ENCODE measurements at regions not wholly inside any gene's neighbourhood (a gene's known extent, or its start where the extent isn't known, plus 50 kb on each side); places are given as distances from the start of the nearest gene placed in this dataset.
"Not testable (repeated sequence)": the region's sequence is repeated elsewhere in the genome, so short reads cannot be mapped to it uniquely, and the experiment has no call there.

DNA sequence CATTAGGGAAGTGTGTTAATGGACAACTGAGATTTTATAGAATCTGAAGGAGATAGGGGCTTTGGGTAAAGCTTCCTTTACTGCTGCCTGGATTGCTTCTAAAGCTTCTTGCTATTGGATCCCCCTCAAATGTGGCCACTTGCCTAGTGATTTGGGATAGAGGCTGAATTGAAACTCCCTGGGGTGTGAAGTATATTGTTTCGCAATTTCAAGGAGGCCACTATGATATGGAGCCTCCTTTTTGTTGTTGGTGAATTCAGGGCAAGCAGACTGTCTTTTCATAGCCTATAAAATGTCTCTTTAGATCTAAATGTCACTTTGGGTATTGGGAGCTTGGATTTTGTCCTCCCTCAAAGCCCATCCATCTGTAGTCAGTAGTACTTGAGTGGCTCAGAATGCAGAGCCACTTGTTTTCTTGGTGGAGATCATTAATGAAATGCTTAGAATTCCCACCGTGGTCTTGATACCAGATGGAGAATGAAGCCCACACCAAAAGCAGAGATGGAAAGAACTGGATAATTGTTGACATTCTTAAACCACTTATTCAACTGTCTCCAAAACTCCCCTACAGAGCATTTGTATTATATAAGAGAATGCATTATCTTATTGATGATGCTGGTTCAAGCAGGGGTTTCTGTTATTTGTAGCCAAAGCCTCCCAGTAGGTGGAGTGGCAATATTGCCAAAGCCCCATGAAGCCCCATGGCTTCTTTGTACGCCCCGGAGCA lies 144.3 kb upstream of the KCNE2 start:
- no peak for DNase-seq (ENCODE audit: low read depth in 1 of 2, low spot score in 1 of 2)

GRCh38 chr21:34220556-34221195 lies 143.1 kb upstream of the KCNE2 start:
- DNase-seq (ENCODE audit: low read depth in 1 of 2, low spot score in 1 of 2): no peak

GRCh38 chr21:34221331-34222030 lies 142.3 kb upstream of the KCNE2 start:
- no peak for DNase-seq (ENCODE audit: low read depth in 1 of 2, low spot score in 1 of 2)

- DNase-seq (ENCODE audit: low read depth in 1 of 2, low spot score in 1 of 2): no peak
These were observed 141.8 kb upstream of the KCNE2 start for GRCh38 chr21:34222031-34222335.

DNA sequence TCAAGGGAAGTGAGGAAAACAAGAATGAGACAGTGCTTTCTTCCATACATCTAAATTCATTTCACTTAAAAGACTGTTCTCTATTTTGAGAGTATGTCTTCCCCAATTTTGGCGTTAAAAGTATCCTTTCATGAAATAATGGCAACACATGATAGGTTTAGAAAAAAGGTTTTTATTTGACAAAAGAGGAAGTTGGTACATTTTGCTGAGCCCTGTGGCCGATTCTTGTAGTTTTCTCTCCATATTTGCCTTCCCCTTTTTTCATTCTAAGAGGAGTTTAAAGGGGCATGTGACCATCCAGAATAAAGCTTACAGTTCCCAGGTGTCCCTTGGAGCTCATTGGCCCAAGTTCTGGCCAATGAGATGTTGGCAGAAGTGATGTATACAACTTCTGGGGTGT lies 140.4 kb upstream of the KCNE2 start:
- no peak for DNase-seq (ENCODE audit: low read depth in 1 of 2, low spot score in 1 of 2)

DNA sequence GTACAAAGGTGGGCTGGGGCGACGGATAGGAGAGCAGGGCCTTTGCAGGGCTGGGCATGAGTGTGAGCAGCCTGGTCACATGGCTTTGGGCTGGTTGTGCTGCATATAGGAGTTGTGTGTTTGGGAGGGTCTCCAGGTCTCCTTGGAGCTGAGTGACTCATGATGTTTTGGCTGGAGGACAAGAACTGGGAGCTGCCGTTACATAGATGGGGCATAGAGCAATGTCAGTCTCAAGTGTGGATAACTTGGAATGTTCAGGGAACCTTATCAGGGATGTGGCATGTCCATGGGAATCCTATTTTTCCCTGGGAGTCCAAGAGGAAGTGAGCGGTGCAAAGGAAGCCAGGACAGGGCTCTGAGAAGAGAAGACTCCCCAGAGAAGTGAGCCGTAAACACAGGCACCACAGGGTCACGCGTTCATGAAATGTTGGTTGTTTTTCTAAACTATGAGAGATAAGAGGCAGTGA lies 136.4 kb upstream of the KCNE2 start:
- no peak for DNase-seq (ENCODE audit: low read depth in 1 of 2, low spot score in 1 of 2)

GRCh38 chr21:34228792-34229191 lies 135.0 kb upstream of the KCNE2 start:
- DNase-seq (ENCODE audit: low read depth in 1 of 2, low spot score in 1 of 2): no peak

- DNase-seq (ENCODE audit: low read depth in 1 of 2, low spot score in 1 of 2): no peak
These were observed 134.5 kb upstream of the KCNE2 start for GRCh38 chr21:34229353-34229752.

- not testable (repeated sequence) for DNase-seq (ENCODE audit: low read depth in 1 of 2, low spot score in 1 of 2)
These were observed 130.1 kb upstream of the KCNE2 start for GRCh38 chr21:34233741-34234140.

GRCh38 chr21:34235514-34235913 lies 128.3 kb upstream of the KCNE2 start:
- DNase-seq (ENCODE audit: low read depth in 1 of 2, low spot score in 1 of 2): no peak

DNA sequence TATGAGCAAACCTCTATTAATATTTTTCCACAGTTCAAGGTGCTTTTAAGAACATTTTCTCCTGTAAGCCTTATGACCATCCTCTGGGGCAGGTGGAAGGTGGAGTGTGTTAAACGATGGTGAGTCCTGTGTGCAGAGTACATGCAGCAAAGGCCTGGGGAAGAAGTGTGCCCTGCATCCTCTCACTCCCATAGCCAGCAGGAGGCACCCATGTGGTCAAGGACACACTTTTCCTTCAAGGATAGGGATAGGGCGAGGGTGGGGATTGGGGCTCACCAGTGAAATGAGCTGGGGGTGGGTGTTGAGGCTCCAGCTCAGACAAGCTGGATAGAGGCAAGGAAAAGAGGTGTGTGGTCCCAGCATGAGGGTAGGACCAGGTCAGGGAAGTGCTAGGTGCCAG lies 120.8 kb upstream of the KCNE2 start:
- DNase-seq (ENCODE audit: low read depth in 1 of 2, low spot score in 1 of 2): no peak

DNA sequence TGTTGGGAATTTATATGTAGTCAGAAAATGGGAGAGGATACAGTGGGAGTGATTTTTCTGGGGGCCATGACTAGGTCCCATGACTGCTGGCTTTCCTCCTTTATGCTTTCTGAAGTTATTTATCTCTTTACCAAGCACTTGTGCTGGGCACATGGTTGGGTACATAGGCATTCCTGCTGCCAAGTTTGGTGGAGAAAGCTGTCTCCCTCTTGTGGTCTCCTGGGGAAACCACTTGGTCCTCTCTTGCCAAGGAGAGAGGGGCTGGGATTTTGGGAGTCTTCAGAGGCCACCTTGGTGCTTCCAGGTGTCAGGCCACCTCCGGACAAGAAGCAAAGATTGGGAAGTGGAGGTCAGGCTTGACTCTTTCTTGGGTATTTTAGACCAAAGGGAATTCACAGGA lies 120.2 kb upstream of the KCNE2 start:
- DNase-seq (ENCODE audit: low read depth in 1 of 2, low spot score in 1 of 2): peak in 1 of 2 donors; percentile 16

- DNase-seq (ENCODE audit: low read depth in 1 of 2, low spot score in 1 of 2): no peak
These were observed 111.1 kb upstream of the KCNE2 start for GRCh38 chr21:34252751-34253150.

DNA sequence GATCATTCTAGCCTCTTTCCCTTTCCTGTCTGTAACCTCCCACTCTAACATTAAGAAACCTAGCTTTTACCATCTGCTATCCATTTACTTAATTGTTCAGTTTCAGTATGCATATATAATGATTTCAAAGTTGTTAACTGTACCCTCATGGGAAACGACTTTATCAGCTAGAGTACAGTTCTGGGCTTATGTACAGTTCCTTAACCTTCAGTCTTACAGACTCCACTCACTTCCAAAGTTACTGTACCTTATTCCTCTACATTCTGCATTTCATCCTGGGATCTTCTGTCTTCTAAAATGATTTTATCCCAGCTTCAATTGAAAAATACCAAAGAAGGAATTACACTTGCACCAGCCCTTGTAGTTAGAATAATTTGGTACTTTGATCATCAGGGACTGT lies 108.7 kb upstream of the KCNE2 start:
- no peak for DNase-seq (ENCODE audit: low read depth in 1 of 2, low spot score in 1 of 2)

GRCh38 chr21:34260277-34261008 lies 103.4 kb upstream of the KCNE2 start:
- DNase-seq (ENCODE audit: low read depth in 1 of 2, low spot score in 1 of 2): no peak

DNA sequence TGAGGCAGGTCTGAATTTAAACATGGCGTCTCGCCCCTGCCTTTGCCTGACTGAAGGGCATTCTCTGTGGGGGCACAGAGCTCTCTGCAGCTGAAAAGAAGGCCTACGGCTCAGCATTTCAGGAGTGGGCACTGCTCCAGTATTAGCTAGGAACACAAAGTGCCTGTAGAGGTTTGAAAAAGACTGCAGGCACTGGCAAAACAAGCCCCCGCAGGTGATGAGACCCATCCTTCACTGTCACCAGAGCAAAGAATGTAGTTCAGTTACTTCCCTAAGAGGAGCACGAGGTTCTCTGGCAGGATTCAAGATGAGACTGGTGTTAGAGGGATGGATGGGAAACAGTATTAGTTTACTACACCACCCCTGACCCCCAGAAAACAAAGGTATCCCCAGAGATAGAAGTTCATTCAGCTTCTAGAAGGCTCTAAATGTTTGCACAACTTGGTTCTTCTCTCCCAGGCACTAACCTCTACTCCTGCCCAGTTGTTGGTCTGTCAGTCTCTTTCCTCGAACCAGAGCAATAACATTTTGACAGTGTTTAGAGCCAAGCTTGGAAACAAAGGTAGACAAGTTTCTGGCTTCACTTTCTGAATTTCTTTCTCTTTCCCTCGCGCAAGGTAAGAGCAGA lies 101.9 kb upstream of the KCNE2 start:
- no peak for DNase-seq (ENCODE audit: low read depth in 1 of 2, low spot score in 1 of 2)

DNA sequence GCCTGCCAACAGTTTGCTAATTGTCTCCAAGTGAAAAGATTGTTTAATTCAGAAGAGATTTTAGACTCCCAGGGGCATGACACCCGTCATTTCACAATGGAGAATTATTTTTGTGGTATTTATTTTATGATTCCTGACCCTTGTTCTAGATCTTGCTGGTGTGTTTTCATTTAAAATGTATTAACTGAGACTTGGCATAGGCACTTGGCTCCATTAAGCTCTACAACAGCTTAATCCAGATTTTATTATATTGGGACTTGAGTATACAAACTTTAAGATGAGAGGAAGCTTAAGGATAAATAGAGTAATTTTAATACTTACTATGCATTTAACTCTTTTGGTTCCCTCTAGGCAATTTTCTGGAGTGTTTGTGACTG lies 101.3 kb upstream of the KCNE2 start:
- no peak for DNase-seq (ENCODE audit: low read depth in 1 of 2, low spot score in 1 of 2)

DNA sequence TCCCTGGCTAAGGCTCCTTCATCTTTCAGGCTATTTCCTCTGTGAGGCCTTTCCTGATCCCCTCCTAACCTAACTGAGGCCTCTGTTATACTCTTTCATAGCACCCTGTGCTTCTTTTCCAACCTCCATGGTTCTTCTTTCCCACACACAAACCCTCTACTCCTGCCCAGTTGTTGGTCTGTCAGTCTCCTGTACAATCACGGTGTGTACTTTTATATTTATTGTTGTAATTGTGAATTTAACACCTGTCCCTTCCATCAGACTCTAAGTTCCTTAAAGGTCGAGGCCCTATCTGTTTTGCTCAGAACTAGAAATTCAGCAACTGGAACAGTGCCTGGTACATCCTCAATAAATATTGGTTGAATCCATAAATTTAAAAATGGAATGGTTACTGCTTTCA lies 100.2 kb upstream of the KCNE2 start:
- DNase-seq (ENCODE audit: low read depth in 1 of 2, low spot score in 1 of 2): no peak

DNA sequence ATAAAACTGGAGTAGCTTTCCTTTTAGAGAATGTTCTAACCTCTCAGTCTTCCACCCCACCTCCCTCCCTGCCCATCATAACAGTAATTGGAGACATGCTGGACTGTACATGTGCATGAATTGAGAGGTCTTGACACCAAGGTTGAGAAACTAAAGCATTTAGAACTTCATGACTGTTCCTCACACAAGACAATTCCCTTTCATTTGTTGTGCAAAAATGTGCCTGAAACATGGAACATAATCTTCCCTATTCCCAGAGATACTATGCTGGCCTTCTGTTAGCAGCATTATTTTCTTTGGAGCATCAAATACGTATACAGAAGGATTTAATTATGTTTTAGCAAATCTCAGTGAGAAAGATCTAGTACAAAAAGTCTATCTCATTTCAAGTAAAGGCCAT lies 97.5 kb upstream of the KCNE2 start:
- no peak for DNase-seq (ENCODE audit: low read depth in 1 of 2, low spot score in 1 of 2)

DNA sequence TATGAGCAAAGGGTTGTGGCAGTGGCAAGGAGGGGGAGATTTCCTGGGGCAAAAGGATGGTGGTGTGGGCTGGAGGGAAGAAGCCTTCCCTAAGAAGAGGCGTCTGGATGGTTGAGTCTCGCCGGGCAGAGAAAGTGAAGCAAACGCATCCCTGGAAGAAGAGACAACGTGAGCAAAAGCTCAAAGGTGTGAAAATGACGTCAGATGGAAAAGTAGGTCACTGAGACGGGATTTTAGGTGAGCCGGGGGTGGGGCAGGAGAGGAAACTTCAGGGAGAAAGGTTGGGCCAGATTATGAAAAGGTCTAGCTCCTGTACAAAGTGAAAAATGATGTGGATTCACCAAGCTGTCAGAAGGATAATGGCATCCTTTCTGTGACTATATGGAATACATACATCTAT lies 95.3 kb upstream of the KCNE2 start:
- no peak for DNase-seq (ENCODE audit: low read depth in 1 of 2, low spot score in 1 of 2)

DNA sequence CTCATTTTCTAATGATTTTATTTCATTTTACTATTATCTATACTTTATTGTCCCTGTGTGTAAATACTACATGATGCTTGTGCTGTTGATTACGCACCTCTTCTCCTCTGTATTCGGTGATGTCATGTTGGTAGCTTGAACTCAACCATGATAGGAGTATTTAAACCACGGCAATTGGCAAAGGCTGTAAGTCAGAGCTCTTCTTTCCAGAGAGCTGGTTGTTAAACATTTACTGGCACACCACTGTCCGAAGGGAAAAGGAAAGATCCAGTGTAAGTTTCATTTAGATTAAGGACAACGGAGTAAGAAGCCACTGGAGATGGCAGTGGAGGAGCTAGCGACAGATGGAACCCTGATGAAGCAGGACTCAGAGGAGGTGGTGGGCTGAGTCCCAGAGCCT lies 93.4 kb upstream of the KCNE2 start:
- DNase-seq (ENCODE audit: low read depth in 1 of 2, low spot score in 1 of 2): no peak
